ENCODE measurements at regions not wholly inside any gene's neighbourhood (a gene's known extent, or its start where the extent isn't known, plus 50 kb on each side); places are given as distances from the start of the nearest gene placed in this dataset.

DNA sequence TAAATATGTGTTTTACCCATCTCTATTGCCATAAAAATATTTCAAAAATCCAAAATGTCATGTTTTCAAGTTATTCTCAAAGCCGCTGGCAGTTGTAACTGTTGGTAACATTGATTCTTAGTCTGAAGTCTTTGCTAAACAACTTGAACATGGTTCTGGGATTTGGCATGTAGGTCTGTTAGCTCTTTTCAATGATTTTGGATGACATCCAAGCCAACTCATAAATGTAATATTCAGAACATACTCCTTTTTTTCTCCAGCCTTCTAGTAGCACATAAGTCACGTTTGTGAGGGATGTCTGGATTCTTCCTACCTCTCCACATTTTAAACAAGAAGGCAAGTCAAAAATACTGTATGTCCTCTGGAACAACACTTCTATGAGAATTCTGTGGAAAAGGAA is 305.3 kb downstream of the PRR32 start:
- Histone ChIP-seq H3K27me3 (no peaks in the 10 kb centered on the region), H3K4me1 (no peaks in the 10 kb centered on the region), H3K27ac (no peak overlapping the region), H3K4me3 (no peak overlapping the region), H3K9me3 (no peaks in the 10 kb centered on the region), H3K36me3 (no peaks in the 10 kb centered on the region)
- intact Hi-C loops (cut with DNase I): no loop called here
- ATAC-seq (no peak), DNase-seq (no peak)
- 63 to 64% methylated on average over 2 of the region's 2 CpGs for WGBS, 2 donors
- TF ChIP-seq, protein P1, sequence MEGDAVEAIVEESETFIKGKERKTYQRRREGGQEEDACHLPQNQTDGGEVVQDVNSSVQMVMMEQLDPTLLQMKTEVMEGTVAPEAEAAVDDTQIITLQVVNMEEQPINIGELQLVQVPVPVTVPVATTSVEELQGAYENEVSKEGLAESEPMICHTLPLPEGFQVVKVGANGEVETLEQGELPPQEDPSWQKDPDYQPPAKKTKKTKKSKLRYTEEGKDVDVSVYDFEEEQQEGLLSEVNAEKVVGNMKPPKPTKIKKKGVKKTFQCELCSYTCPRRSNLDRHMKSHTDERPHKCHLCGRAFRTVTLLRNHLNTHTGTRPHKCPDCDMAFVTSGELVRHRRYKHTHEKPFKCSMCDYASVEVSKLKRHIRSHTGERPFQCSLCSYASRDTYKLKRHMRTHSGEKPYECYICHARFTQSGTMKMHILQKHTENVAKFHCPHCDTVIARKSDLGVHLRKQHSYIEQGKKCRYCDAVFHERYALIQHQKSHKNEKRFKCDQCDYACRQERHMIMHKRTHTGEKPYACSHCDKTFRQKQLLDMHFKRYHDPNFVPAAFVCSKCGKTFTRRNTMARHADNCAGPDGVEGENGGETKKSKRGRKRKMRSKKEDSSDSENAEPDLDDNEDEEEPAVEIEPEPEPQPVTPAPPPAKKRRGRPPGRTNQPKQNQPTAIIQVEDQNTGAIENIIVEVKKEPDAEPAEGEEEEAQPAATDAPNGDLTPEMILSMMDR (IDR thresholded peaks at IDR 0.05): no peak

DNA sequence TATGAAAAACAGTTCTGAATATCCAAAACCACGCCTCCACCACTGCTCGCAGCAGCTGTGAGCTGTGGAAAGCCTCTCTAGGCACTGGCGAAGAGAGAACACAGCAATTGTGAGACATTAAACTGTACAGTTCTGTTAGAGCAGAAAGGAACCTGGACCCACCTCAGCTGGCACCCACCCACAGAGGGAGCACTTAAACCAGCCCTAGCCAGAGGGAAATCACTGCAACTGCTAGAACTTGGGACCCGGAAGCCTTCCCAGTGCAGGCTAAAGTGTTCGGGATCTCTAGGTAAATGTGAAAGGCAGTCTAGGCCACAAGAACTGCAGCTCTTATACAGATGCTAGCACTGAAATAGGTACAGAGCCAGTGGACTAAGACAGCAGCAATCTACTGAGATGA is 308.8 kb downstream of the PRR32 start:
- Histone ChIP-seq H3K9me3 (no peaks in the 10 kb centered on the region), H3K27ac (no peak overlapping the region), H3K4me3 (no peak overlapping the region), H3K36me3 (no peaks in the 10 kb centered on the region), H3K27me3 (no peaks in the 10 kb centered on the region), H3K4me1 (no peaks in the 10 kb centered on the region)
- intact Hi-C loops (cut with DNase I): no loop called here
- no peak for DNase-seq
- ATAC-seq: peak in 1 of 8 donors; percentile 63
- 46 to 69% methylated on average over 5 of the region's 5 CpGs for WGBS, 2 donors
- TF ChIP-seq, protein P1 (IDR thresholded peaks at IDR 0.05): no peak

DNA sequence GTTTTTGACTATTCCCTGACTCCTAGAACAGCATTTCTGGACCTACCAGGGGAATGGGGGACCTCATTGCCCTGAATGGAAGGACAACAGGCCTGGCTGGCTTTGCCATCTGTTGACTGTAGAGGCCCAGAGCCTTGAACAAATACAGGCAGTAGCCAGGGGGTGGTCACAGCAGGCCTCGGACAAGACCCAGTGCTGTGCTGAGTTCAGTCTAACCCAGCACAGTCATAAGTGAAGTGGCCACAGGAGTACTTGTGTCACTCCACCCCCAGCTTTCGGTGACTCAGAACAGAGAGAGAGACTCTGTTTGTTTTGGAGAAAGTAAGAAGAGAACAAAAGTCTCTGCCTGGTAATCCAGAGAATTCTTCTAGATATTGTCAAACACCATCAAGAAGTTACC is 310.0 kb downstream of the PRR32 start:
- WGBS, 2 donors: 81 to 89% methylated on average over 2 of the region's 2 CpGs
- Histone ChIP-seq H3K36me3 (no peaks in the 10 kb centered on the region), H3K4me3 (no peak overlapping the region), H3K4me1 (no peaks in the 10 kb centered on the region), H3K27me3 (no peaks in the 10 kb centered on the region), H3K9me3 (peaks cover 0 to 7% (median 0%) of the 10 kb centered on the region in 11 donors), H3K27ac (no peak overlapping the region)
- TF ChIP-seq, protein P1 (IDR thresholded peaks at IDR 0.05): no peak
- no peak for DNase-seq
- intact Hi-C loops (cut with DNase I): no loop called here
- ATAC-seq: no peak

GRCh38 chrX:127138218-127138617 is 318.7 kb downstream of the PRR32 start:
- intact Hi-C loops (cut with DNase I): no loop called here
- no peak overlapping the region for H3K27ac ChIP-seq
- no peaks in the 10 kb centered on the region for H3K27me3 ChIP-seq
- ATAC-seq (no peak), DNase-seq (no peak)
- TF ChIP-seq, protein P1 (IDR thresholded peaks at IDR 0.05): no peak
- H3K4me3 ChIP-seq: no peak overlapping the region
- WGBS, 2 donors: 33 to 35% methylated on average over 1 of the region's 1 CpG
- no peaks in the 10 kb centered on the region for H3K4me1 ChIP-seq
- peaks cover 0 to 9% (median 0%) of the 10 kb centered on the region in 11 donors for H3K9me3 ChIP-seq
- H3K36me3 ChIP-seq: no peaks in the 10 kb centered on the region

GRCh38 chrX:127177966-127178365 is 358.4 kb downstream of the PRR32 start:
- Histone ChIP-seq H3K4me3 (no peak overlapping the region), H3K27me3 (no peaks in the 10 kb centered on the region), H3K9me3 (no peaks in the 10 kb centered on the region), H3K36me3 (no peaks in the 10 kb centered on the region), H3K27ac (no peak overlapping the region), H3K4me1 (no peaks in the 10 kb centered on the region)
- DNase-seq: no peak
- intact Hi-C loops (cut with DNase I): no loop called here
- no peak for ATAC-seq
- 77 to 82% methylated on average over 3 of the region's 3 CpGs for WGBS, 2 donors
- TF ChIP-seq, protein P1 (IDR thresholded peaks at IDR 0.05): no peak
